Naive B cell (primary cell): ENCODE measurements at regions not wholly inside any gene's neighbourhood (a gene's known extent, or its start where the extent isn't known, plus 50 kb on each side); places are given as distances from the start of the nearest gene placed in this dataset.
"Not testable (repeated sequence)": the region's sequence is repeated elsewhere in the genome, so short reads cannot be mapped to it uniquely, and the experiment has no call there.

Experiments
- ATAC-seq, 2 donors: fragments of 150-1000 bp; cut with Tn5 transposase; 2 replicates each; pipeline ENCODE4 v1.10.0; 2021; ENCODE audit warnings: low read depth in 2 of 2, mild to moderate bottlenecking in 2 of 2, moderate library complexity in 2 of 2
- DNase-seq: peaks from one replicate; pipeline ENCODE4 v3.0.0; 2022
- H3K27ac Mint-ChIP-seq, 6 donors: one replicate each; pipeline ENCODE4 v1.8.0; 2020 to 2022; ENCODE audit warnings: mild to moderate bottlenecking in 6 of 6, mixed read lengths in 6 of 6, moderate library complexity in 5 of 6, inconsistent platforms in 2 of 6
- H3K27me3 Mint-ChIP-seq, 3 donors: one replicate each; pipeline ENCODE4 v1.8.0; 2021 to 2022; ENCODE audit warnings: mixed read lengths in 3 of 3, mild to moderate bottlenecking in 1 of 3
- H3K36me3 Mint-ChIP-seq, 2 donors: one replicate each; pipeline ENCODE4 v1.8.0; 2020 to 2022; ENCODE audit warnings: mixed read lengths in 2 of 2, inconsistent platforms in 1 of 2, mild to moderate bottlenecking in 1 of 2
- H3K4me1 Mint-ChIP-seq, 3 donors: one replicate each; pipeline ENCODE4 v1.8.0; 2020 to 2022; ENCODE audit warnings: mixed read lengths in 3 of 3, inconsistent platforms in 1 of 3, mild to moderate bottlenecking in 1 of 3, moderate library complexity in 1 of 3
- H3K4me3 Mint-ChIP-seq, 8 donors: one replicate each; pipeline ENCODE4 v1.8.0; 2020 to 2022; ENCODE audit warnings: mild to moderate bottlenecking in 8 of 8, mixed read lengths in 8 of 8, moderate library complexity in 8 of 8, inconsistent platforms in 2 of 8
- H3K9me3 Mint-ChIP-seq, 7 donors: one replicate each; pipeline ENCODE4 v1.8.0; 2020 to 2022; ENCODE audit warnings: mixed read lengths in 7 of 7, mild to moderate bottlenecking in 5 of 7, inconsistent platforms in 2 of 7, moderate library complexity in 1 of 7

- ATAC-seq (no peak), DNase-seq (no peak)
- Mint-ChIP-seq H3K9me3 (peaks cover 0 to 9% (median 3%) of the 10 kb centered on the region in 7 donors), H3K36me3 (no peaks in the 10 kb centered on the region), H3K27ac (no peak overlapping the region), H3K4me1 (no peaks in the 10 kb centered on the region), H3K27me3 (no peaks in the 10 kb centered on the region), H3K4me3 (no peak overlapping the region)
Measured at GRCh38 chr11:98060759-98061158, 960.0 kb upstream of the CNTN5 start.

DNA sequence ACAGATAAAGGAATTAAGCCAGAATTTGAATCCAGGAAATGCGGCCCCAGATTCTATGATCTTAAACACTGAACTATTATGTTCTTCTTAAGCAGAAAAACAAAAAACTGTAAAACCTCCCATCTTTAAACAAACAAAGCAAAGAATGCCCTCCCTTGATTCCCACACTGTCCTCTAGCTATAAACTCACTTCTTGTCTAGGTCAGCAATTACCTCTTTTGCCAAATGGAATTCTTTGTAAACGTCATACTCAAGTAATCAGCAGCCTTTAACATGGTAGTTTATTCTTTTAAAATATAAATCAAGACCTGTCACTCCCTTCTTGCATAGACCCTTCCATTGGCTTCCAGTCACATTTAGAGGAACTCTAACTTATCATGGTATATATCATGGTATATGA lies 958.9 kb upstream of the CNTN5 start:
- H3K27ac Mint-ChIP-seq: no peak overlapping the region
- no peaks in the 10 kb centered on the region for H3K27me3 Mint-ChIP-seq
- H3K36me3 Mint-ChIP-seq: no peaks in the 10 kb centered on the region
- H3K9me3 Mint-ChIP-seq: peaks cover 0 to 9% (median 3%) of the 10 kb centered on the region in 7 donors
- no peak overlapping the region for H3K4me3 Mint-ChIP-seq
- no peak for DNase-seq
- no peaks in the 10 kb centered on the region for H3K4me1 Mint-ChIP-seq
- ATAC-seq: no peak

DNA sequence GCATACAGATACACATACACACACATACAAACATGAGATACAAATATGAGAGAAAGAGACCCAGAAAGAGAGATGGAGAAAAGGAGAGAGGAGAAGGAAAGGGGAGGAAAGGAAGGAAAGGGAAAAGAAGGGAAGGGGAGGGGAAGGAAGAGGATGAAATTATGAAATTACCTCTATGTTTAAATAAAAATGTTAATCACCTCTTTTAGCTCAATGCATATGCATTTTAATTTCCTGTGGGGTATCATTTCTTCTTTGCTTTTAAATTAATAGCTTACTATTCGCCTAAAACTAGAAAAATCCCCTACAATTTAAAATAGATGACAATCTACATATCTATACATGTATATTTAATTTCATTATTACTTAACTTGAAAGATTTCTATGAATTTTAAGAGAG lies 958.0 kb upstream of the CNTN5 start:
- Mint-ChIP-seq H3K27me3 (no peaks in the 10 kb centered on the region), H3K9me3 (peaks cover 0 to 9% (median 3%) of the 10 kb centered on the region in 7 donors), H3K36me3 (no peaks in the 10 kb centered on the region), H3K4me1 (no peaks in the 10 kb centered on the region), H3K4me3 (peak overlapping the region in 1 of 8 donors; percentile 72), H3K27ac (no peak overlapping the region)
- ATAC-seq: no peak
- DNase-seq: no peak

DNA sequence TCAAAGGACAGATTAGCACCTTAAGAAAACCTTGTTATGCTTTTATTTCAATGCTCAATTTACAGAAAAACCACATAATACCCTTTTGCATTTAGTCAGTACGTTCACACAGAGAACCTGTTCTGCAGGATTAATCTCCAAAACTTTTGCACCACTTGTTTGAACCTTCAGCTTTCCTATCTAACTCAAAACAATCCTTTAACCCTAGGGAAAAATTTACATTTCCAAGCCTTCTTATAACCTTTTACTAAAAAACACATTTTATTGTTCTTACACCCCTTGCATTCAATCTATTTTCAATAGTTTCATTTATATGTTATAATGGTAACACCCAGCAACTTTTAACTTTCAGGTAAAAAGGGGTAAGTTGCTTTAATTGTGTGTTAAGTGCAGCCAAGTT lies 952.5 kb upstream of the CNTN5 start:
- Mint-ChIP-seq H3K4me3 (no peak overlapping the region), H3K36me3 (no peaks in the 10 kb centered on the region), H3K27ac (no peak overlapping the region), H3K4me1 (no peaks in the 10 kb centered on the region), H3K9me3 (peaks cover 0 to 5% (median 3%) of the 10 kb centered on the region in 7 donors), H3K27me3 (no peaks in the 10 kb centered on the region)
- ATAC-seq (no peak), DNase-seq (no peak)

DNA sequence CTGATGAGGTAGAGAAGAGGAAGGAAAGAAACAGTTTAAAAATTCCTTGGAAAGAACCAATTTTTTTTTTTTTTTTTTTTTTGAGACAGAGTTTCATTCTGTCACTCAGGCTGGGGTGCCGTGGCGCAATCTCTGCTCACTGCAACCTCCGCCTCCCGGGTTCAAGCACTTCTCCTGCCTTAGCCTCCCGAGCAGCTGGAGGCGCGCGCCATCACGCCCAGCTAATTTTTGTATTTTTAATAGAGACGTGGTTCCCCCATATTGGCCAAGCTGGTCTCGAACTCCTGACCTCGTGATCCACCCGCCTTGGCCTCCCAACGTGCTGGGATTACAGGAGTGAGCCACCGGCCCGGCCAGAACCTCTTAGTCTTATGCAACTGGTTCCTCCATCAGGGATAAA lies 951.6 kb upstream of the CNTN5 start:
- DNase-seq, H3K4me3 Mint-ChIP-seq, H3K4me1 Mint-ChIP-seq, ATAC-seq, H3K27ac Mint-ChIP-seq, H3K36me3 Mint-ChIP-seq, H3K27me3 Mint-ChIP-seq, H3K9me3 Mint-ChIP-seq: not testable (repeated sequence)

- Mint-ChIP-seq H3K4me1 (no peaks in the 10 kb centered on the region), H3K27me3 (no peaks in the 10 kb centered on the region), H3K4me3 (no peak overlapping the region), H3K36me3 (no peaks in the 10 kb centered on the region), H3K27ac (peak overlapping the region in 1 of 6 donors; percentile 33), H3K9me3 (peaks cover 0 to 5% (median 3%) of the 10 kb centered on the region in 7 donors)
- ATAC-seq (no peak), DNase-seq (no peak)
Measured at GRCh38 chr11:98069861-98070260, 950.9 kb upstream of the CNTN5 start.

DNA sequence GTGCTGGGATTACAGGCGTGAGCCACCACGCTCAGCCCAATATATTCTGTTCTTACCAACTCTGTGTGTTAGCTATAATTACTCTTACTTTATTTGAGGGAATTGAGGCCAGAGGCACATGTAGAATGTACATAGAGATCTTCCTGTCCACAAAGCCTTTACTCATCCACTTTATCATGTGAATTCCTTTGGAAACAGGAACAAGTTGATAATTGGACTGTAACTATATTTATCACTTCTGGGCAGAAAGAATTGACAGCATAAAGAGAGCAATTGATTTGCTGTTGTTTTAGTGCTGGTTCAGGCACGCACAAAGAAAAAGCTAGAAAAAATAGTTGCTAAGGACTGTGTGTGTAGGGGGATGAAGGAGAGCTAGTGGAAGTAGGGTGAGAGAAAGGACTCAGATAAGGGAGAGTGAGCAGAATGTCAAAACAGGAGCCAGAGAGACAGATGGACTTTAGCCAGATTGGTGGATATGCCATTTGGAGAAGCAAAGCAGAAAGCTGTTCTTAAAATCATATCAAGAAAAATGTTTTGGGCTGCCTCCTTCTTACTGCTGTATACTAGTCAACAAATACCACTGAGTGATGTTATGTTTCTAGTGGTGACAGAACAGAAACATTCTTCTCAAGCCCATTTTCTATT lies 929.8 kb upstream of the CNTN5 start:
- H3K4me1 Mint-ChIP-seq: no peaks in the 10 kb centered on the region
- H3K27me3 Mint-ChIP-seq: no peaks in the 10 kb centered on the region
- peaks cover 4 to 16% (median 10%) of the 10 kb centered on the region in 7 donors for H3K9me3 Mint-ChIP-seq
- no peak overlapping the region for H3K4me3 Mint-ChIP-seq
- H3K27ac Mint-ChIP-seq: no peak overlapping the region
- H3K36me3 Mint-ChIP-seq: no peaks in the 10 kb centered on the region
- no peak for DNase-seq
- no peak for ATAC-seq

GRCh38 chr11:98099371-98099770 lies 921.4 kb upstream of the CNTN5 start:
- ATAC-seq (no peak), DNase-seq (no peak)
- H3K9me3 Mint-ChIP-seq: peaks cover 0 to 15% (median 4%) of the 10 kb centered on the region in 7 donors
- no peaks in the 10 kb centered on the region for H3K4me1 Mint-ChIP-seq
- no peak overlapping the region for H3K4me3 Mint-ChIP-seq
- no peak overlapping the region for H3K27ac Mint-ChIP-seq
- no peaks in the 10 kb centered on the region for H3K36me3 Mint-ChIP-seq
- H3K27me3 Mint-ChIP-seq: no peaks in the 10 kb centered on the region

GRCh38 chr11:98100689-98101088 lies 920.1 kb upstream of the CNTN5 start:
- Mint-ChIP-seq H3K9me3 (peaks cover 0 to 15% (median 3%) of the 10 kb centered on the region in 7 donors), H3K27me3 (no peaks in the 10 kb centered on the region)
- no peak for ATAC-seq

DNA sequence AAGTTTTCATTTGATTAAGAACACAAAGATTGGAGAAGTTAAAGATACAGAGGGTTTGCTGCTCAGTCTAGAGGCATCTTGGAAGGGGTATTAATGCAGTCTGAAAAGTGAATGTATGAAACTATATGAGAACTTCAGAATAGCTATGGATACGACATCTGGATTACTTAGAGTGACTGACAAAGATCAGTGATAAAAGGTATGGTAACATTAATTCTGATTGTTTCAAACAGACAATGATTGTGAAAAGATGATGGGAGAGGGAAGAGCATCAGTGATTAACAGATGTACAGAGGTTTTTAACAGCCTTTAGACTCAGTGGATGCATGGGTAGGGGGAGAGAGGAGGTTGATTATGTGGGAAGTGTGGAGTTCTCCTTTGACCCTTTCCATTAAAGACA lies 919.4 kb upstream of the CNTN5 start:
- DNase-seq (no peak), ATAC-seq (no peak)
- Mint-ChIP-seq H3K9me3 (peaks cover 0 to 15% (median 3%) of the 10 kb centered on the region in 7 donors), H3K36me3 (no peaks in the 10 kb centered on the region), H3K27ac (no peak overlapping the region), H3K4me1 (no peaks in the 10 kb centered on the region), H3K27me3 (no peaks in the 10 kb centered on the region), H3K4me3 (no peak overlapping the region)

More at GRCh38 chr11:98100689-98101088, 920.1 kb upstream of the CNTN5 start:
- no peak for DNase-seq
- H3K4me1 Mint-ChIP-seq: no peaks in the 10 kb centered on the region
- H3K36me3 Mint-ChIP-seq: no peaks in the 10 kb centered on the region
- H3K4me3 Mint-ChIP-seq: no peak overlapping the region
- H3K27ac Mint-ChIP-seq: no peak overlapping the region

DNA sequence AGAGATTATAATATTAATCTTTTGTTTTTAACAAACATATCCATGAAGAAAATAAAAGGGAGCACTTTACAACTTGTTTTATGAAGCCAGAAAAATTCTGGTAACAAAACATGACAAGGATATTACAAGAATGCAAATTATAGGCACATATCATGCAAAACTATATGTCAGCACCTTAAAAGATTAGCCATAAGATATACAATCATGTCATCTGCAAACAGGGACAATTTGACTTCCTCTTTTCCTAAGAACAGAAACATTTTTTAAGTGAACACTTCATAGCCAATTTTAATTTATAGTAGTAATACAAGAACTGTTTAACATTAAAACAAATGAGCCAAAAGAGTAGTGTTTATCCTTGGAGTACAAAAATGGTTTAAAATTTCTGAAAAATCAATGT lies 916.5 kb upstream of the CNTN5 start:
- DNase-seq (no peak), ATAC-seq (no peak)
- H3K27me3 Mint-ChIP-seq: no peaks in the 10 kb centered on the region
- no peak overlapping the region for H3K27ac Mint-ChIP-seq
- peaks cover 0 to 9% (median 3%) of the 10 kb centered on the region in 7 donors for H3K9me3 Mint-ChIP-seq
- H3K36me3 Mint-ChIP-seq: no peaks in the 10 kb centered on the region
- no peaks in the 10 kb centered on the region for H3K4me1 Mint-ChIP-seq
- H3K4me3 Mint-ChIP-seq: no peak overlapping the region

- no peak overlapping the region for H3K4me3 Mint-ChIP-seq
- no peak for ATAC-seq
- no peaks in the 10 kb centered on the region for H3K36me3 Mint-ChIP-seq
- DNase-seq: no peak
- no peaks in the 10 kb centered on the region for H3K4me1 Mint-ChIP-seq
- H3K27me3 Mint-ChIP-seq: no peaks in the 10 kb centered on the region
- H3K27ac Mint-ChIP-seq: no peak overlapping the region
- peaks cover 0 to 4% (median 0%) of the 10 kb centered on the region in 7 donors for H3K9me3 Mint-ChIP-seq
Measured at GRCh38 chr11:98107736-98108135, 913.0 kb upstream of the CNTN5 start.

- H3K36me3 Mint-ChIP-seq: no peaks in the 10 kb centered on the region
- H3K4me1 Mint-ChIP-seq: no peaks in the 10 kb centered on the region
- H3K27me3 Mint-ChIP-seq: no peaks in the 10 kb centered on the region
- H3K9me3 Mint-ChIP-seq: peaks cover 0 to 4% (median 0%) of the 10 kb centered on the region in 7 donors
- DNase-seq: no peak
- no peak overlapping the region for H3K27ac Mint-ChIP-seq
- no peak overlapping the region for H3K4me3 Mint-ChIP-seq
- ATAC-seq: no peak
Measured at GRCh38 chr11:98110030-98110429, 910.7 kb upstream of the CNTN5 start.

GRCh38 chr11:98115873-98116272 lies 904.9 kb upstream of the CNTN5 start:
- Mint-ChIP-seq H3K27me3 (no peaks in the 10 kb centered on the region), H3K36me3 (no peaks in the 10 kb centered on the region), H3K9me3 (peaks cover 0 to 19% (median 6%) of the 10 kb centered on the region in 7 donors), H3K4me3 (no peak overlapping the region), H3K4me1 (no peaks in the 10 kb centered on the region), H3K27ac (no peak overlapping the region)
- ATAC-seq (no peak), DNase-seq (no peak)
